ENCODE measurements at regions not wholly inside any gene's neighbourhood (a gene's known extent, or its start where the extent isn't known, plus 50 kb on each side); places are given as distances from the start of the nearest gene placed in this dataset.

DNA sequence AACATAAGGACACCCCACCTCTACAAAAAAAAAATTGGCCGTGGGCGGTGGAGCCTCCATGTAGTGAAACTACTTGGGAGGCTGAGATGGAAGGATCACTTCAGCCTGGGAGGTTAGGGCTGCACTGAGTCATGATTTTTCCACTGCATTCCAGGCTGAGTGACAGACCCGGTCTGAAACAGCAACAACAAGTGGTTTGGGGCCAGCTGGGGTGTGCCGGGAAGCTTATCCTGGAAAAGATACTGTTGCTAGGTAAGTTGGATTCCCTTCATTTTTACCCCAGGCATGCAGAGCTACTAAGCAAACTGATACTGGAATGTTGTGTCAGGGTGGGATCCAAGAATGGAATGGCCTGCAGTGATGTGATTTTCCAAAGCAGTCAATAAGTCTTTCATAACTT, 57.0 kb downstream of the XAGE2 start:
- peaks cover 1% of the 10 kb centered on the region for H3K4me1 Mint-ChIP-seq (ENCODE audit: low read depth)
- DNase-seq (ENCODE audit: low spot score, unreplicated experiment): no peak
- no peaks in the 10 kb centered on the region for H3K27me3 Mint-ChIP-seq
- no peaks in the 10 kb centered on the region for H3K36me3 Mint-ChIP-seq (ENCODE audit: insufficient read depth)
- peaks cover 10% of the 10 kb centered on the region for H3K9me3 Mint-ChIP-seq (ENCODE audit: low read depth)
- H3K27ac Mint-ChIP-seq: peak overlapping the region; percentile 24
- no peak for TF ChIP-seq CTCF (IDR thresholded peaks at IDR 0.05; ENCODE audit: unreplicated experiment)
- H3K4me3 Mint-ChIP-seq (ENCODE audit: low read depth): no peak overlapping the region

DNA sequence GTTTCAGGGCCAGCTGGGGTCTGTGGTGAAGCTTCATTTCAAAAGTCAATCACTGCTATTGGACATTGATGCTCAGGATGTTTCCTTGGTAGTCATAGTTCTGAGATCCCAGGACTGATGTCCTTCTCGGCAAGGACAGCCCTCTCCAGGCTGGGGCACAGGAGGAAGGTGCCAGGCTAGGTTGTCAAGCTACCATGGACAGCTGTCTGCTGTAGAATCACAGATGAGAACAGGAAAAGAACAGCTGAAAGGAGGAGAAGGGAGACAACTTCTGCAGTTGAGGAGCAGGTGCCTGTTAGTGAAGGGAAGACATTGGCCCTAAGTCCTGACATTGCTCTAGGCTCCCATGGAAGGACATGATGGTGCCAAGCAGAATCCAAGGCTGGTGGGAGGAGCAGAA, 58.0 kb downstream of the XAGE2 start:
- Mint-ChIP-seq H3K36me3 (ENCODE audit: insufficient read depth) (no peaks in the 10 kb centered on the region), H3K4me1 (ENCODE audit: low read depth) (peaks cover 1% of the 10 kb centered on the region), H3K4me3 (ENCODE audit: low read depth) (no peak overlapping the region), H3K27ac (no peak overlapping the region), H3K27me3 (no peaks in the 10 kb centered on the region), H3K9me3 (ENCODE audit: low read depth) (peaks cover 10% of the 10 kb centered on the region)
- DNase-seq (ENCODE audit: low spot score, unreplicated experiment): no peak
- no peak for TF ChIP-seq CTCF (IDR thresholded peaks at IDR 0.05; ENCODE audit: unreplicated experiment)

GRCh38 chrX:52437212-52437611, 58.4 kb upstream of the XAGE1A start:
- no peak overlapping the region for H3K27ac Mint-ChIP-seq

More at GRCh38 chrX:52437212-52437611, 58.4 kb upstream of the XAGE1A start:
- Mint-ChIP-seq H3K27me3 (no peaks in the 10 kb centered on the region), H3K9me3 (ENCODE audit: low read depth) (peaks cover 19% of the 10 kb centered on the region), H3K36me3 (ENCODE audit: insufficient read depth) (no peaks in the 10 kb centered on the region), H3K4me3 (ENCODE audit: low read depth) (no peak overlapping the region), H3K4me1 (ENCODE audit: low read depth) (peaks cover 18% of the 10 kb centered on the region)
- no peak for TF ChIP-seq CTCF (IDR thresholded peaks at IDR 0.05; ENCODE audit: unreplicated experiment)
- DNase-seq (ENCODE audit: low spot score, unreplicated experiment): no peak
